Keratinocyte (primary cell): ENCODE measurements at regions not wholly inside any gene's neighbourhood (a gene's known extent, or its start where the extent isn't known, plus 50 kb on each side); places are given as distances from the start of the nearest gene placed in this dataset.

Experiments
- DNase-seq: peaks from one replicate; pipeline ENCODE4 v3.0.0-alpha.2; 2011; ENCODE audit warnings: low read depth, missing footprints, low spot score
- FAIRE-seq: peaks from 2 replicates; lab custom pipeline; 2011; peaks lifted over from hg19 to GRCh38; lab: Jason Lieb, UNC
- H2AFZ ChIP-seq: 2 replicates; pipeline ENCODE4 v1.6.0; 2012; ENCODE audit warnings: low read length, control low read depth, inconsistent platforms; ENCODE audit not compliant: control insufficient read depth
- H3K27ac ChIP-seq: 2 replicates; pipeline ENCODE4 v1.5.1; 2011; ENCODE audit warnings: low read length; ENCODE audit not compliant: control insufficient read depth, insufficient read depth
- H3K27me3 ChIP-seq: 3 replicates; pipeline ENCODE4 v1.6.0; 2011; ENCODE audit warnings: low read length; ENCODE audit not compliant: control insufficient read depth, insufficient read depth; ENCODE audit errors: extremely low read depth
- H3K36me3 ChIP-seq, 2 experiments: 2 replicates in 1 of 2; 3 replicates in 1 of 2; pipeline ENCODE4 v1.5.1; 2011; ENCODE audit warnings: low read length in 2 of 2, mild to moderate bottlenecking in 1 of 2; ENCODE audit not compliant: control insufficient read depth in 2 of 2, insufficient read depth in 2 of 2; ENCODE audit errors: extremely low read depth in 1 of 2
- H3K4me1 ChIP-seq: 3 replicates; pipeline ENCODE4 v1.5.1; 2011; ENCODE audit warnings: low read length; ENCODE audit not compliant: control insufficient read depth, insufficient read depth; ENCODE audit errors: extremely low read depth
- H3K4me2 ChIP-seq: 3 replicates; pipeline ENCODE4 v1.6.0; 2011; ENCODE audit warnings: low read depth, low read length; ENCODE audit not compliant: control insufficient read depth, insufficient read depth; ENCODE audit errors: extremely low read depth
- H3K4me3 ChIP-seq, 3 experiments: fragments of 200-600 bp in 1 of 3; sonication (generic) in 1 of 3; 2 replicates in 2 of 3; 3 replicates in 1 of 3; pipeline ENCODE4 v1.5.1; 2011 to 2016; ENCODE audit warnings: low read length in 3 of 3, mild to moderate bottlenecking in 3 of 3, control low read depth in 2 of 3, inconsistent platforms in 1 of 3, low read depth in 1 of 3, mixed read lengths in 1 of 3, mixed run types in 1 of 3, moderate library complexity in 1 of 3; ENCODE audit not compliant: control insufficient read depth in 2 of 3, insufficient read depth in 2 of 3; ENCODE audit errors: extremely low read depth in 1 of 3
- H3K79me2 ChIP-seq: 2 replicates; pipeline ENCODE4 v1.6.0; 2012; ENCODE audit warnings: low read length; ENCODE audit not compliant: control insufficient read depth, insufficient read depth
- H3K9ac ChIP-seq: 3 replicates; pipeline ENCODE4 v1.6.0; 2011; ENCODE audit warnings: low read length; ENCODE audit not compliant: control insufficient read depth, insufficient read depth; ENCODE audit errors: extremely low read depth
- H3K9me1 ChIP-seq: 3 replicates; pipeline ENCODE4 v1.6.0; 2011; ENCODE audit warnings: low read length; ENCODE audit not compliant: control insufficient read depth, insufficient read depth; ENCODE audit errors: extremely low read depth
- H3K9me3 ChIP-seq: 2 replicates; pipeline ENCODE4 v1.5.1; 2012; ENCODE audit warnings: low read depth, low read length; ENCODE audit not compliant: control insufficient read depth
- H4K20me1 ChIP-seq: 3 replicates; pipeline ENCODE4 v1.6.0; 2011; ENCODE audit warnings: low read length; ENCODE audit not compliant: control insufficient read depth, insufficient read depth; ENCODE audit errors: extremely low read depth
- CTCF ChIP-seq, 3 experiments: IDR thresholded peaks in 1 of 3; conservative IDR thresholded peaks in 1 of 3; optimal IDR thresholded peaks in 1 of 3; 2 replicates in 2 of 3; 3 replicates in 1 of 3; pipeline versions ENCODE3 to v1.5.1; 2011; ENCODE audit warnings: low read length in 3 of 3, mild to moderate bottlenecking in 3 of 3, moderate library complexity in 2 of 3, control low read depth in 1 of 3, inconsistent platforms in 1 of 3; ENCODE audit not compliant: insufficient read depth in 2 of 3; ENCODE audit errors: extremely low read depth in 1 of 3
- EZH2 ChIP-seq: IDR thresholded peaks from one replicate; pipeline ENCODE4 v1.6.1; 2012; ENCODE audit warnings: inconsistent platforms, mild to moderate bottlenecking, low read length, moderate library complexity
- dilution Hi-C: fragments of 300-500 bp; cut with MboI; formaldehyde crosslinking; loops from one replicate; pipeline ENCODE4 v1.7.0; 2020; ENCODE audit warnings: low sequenced_read_pairs; ENCODE audit not compliant: extremely low pct_ligation_motif_present

DNA sequence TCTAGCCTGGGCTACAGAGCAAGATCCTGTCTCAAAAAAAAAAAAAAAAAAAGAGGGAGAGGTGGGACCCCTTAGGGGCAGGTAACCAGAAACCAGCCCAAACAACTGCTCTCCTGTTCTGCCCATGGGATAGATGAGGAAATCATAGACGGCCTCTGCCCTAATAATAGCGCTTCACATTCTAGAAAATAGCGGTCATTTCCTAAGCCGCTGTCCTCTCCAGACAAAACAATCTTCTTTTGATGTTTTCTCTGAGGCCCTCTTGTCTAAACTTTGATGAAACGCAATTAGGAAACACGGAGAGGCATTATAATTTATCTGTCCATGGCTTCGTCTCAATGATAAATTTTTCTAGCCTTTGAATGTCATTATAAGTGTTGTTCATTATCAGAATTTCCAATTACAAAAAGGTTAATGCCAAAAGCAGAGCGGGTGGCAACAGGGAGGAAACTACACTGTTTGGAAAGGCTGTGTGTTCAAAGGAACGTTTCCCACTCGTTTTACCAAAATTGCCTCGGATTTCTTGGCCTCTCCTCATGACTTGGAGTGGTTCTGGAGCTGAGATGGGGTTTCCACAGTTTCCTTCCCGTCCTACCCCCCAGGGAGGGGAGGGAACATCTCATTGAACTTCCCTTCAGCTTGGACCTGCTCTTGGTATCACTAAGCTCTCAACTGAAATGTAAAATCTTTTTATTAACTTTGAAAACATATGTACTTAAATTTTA is 151.6 kb upstream of the ZNF236 start:
- no peaks in the 10 kb centered on the region for H3K36me3 ChIP-seq
- peaks cover 3% of the 10 kb centered on the region for H3K27me3 ChIP-seq
- FAIRE-seq (no peak), DNase-seq (no peak)
- H4K20me1 ChIP-seq: no peaks in the 10 kb centered on the region
- no peak overlapping the region for H2AFZ ChIP-seq
- H3K9me1 ChIP-seq: no peaks in the 10 kb centered on the region
- dilution Hi-C loops: no loop called here
- no peak for TF ChIP-seq EZH2
- no peak for TF ChIP-seq CTCF (optimal IDR thresholded peaks at IDR 0.05 in 1 of 3, IDR thresholded peaks at IDR 0.05 in 1 of 3, conservative IDR thresholded peaks at IDR 0.05 in 1 of 3; ENCODE audit: extremely low read depth in 1 of 3, insufficient read depth in 2 of 3, low read length in 3 of 3)
- no peaks in the 10 kb centered on the region for H3K4me1 ChIP-seq
- H3K4me3 ChIP-seq: no peak overlapping the region
- no peaks in the 10 kb centered on the region for H3K9me3 ChIP-seq
- no peaks in the 10 kb centered on the region for H3K79me2 ChIP-seq
- no peak overlapping the region for H3K27ac ChIP-seq
- H3K4me2 ChIP-seq: no peak overlapping the region
- no peak overlapping the region for H3K9ac ChIP-seq

- no peak overlapping the region for H3K4me3 ChIP-seq
- no peaks in the 10 kb centered on the region for H3K9me1 ChIP-seq
- H3K36me3 ChIP-seq: no peaks in the 10 kb centered on the region
- no peak for TF ChIP-seq EZH2
- TF ChIP-seq CTCF (optimal IDR thresholded peaks at IDR 0.05 in 1 of 3, IDR thresholded peaks at IDR 0.05 in 1 of 3, conservative IDR thresholded peaks at IDR 0.05 in 1 of 3; ENCODE audit: extremely low read depth in 1 of 3, insufficient read depth in 2 of 3, low read length in 3 of 3): no peak
- H3K4me2 ChIP-seq: no peak overlapping the region
- no peak for FAIRE-seq
- no peak overlapping the region for H2AFZ ChIP-seq
- H3K79me2 ChIP-seq: no peaks in the 10 kb centered on the region
- H3K9me3 ChIP-seq: no peaks in the 10 kb centered on the region
- dilution Hi-C loops: no loop called here
- no peak for DNase-seq
- no peaks in the 10 kb centered on the region for H3K4me1 ChIP-seq
- H3K27me3 ChIP-seq: no peaks in the 10 kb centered on the region
- H4K20me1 ChIP-seq: no peaks in the 10 kb centered on the region
- H3K27ac ChIP-seq: no peak overlapping the region
- H3K9ac ChIP-seq: no peak overlapping the region
These were observed 153.8 kb upstream of the ZNF236 start for GRCh38 chr18:76668546-76668945.
